ENCODE measurements at regions not wholly inside any gene's neighbourhood (a gene's known extent, or its start where the extent isn't known, plus 50 kb on each side); places are given as distances from the start of the nearest gene placed in this dataset.
A peak's percentile ranks its signal among the peaks of the same experiment; 100 is the strongest.
"Not testable (repeated sequence)": the region's sequence is repeated elsewhere in the genome, so short reads cannot be mapped to it uniquely, and the experiment has no call there.

DNA sequence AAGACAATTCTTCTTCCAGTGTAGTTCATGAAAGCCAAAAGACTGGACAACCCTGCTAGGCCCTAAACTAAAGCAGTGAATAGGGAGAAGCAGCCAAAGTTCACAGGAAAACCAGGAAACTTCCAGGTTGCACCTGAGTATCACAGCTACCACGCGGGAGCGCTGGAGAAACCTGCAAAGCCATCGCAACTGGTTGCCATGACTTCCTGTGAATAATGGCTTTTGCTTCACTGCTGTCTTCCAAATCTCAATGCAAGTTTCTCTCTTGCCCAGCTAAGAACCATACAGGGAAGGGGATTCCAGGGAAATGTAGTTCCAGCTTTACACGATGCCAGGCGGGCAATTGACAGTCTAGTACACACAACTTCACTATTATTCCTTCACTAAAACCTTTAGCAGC, 114.1 kb downstream of the GXYLT1 start:
- no peak overlapping the region for H3K9ac ChIP-seq (ENCODE audit: low read length)
- no peak overlapping the region for H3K27ac ChIP-seq (ENCODE audit: low read length)
- H3K9me3 ChIP-seq (ENCODE audit: control insufficient read depth, low read depth, low read length): no peaks in the 10 kb centered on the region
- no peaks in the 10 kb centered on the region for H3K4me1 ChIP-seq (ENCODE audit: control insufficient read depth, low read depth, low read length)
- H3K36me3 ChIP-seq (ENCODE audit: control insufficient read depth, low read depth, low read length): no peaks in the 10 kb centered on the region
- H3K4me3 ChIP-seq (ENCODE audit: low read length): no peak overlapping the region
- no peaks in the 10 kb centered on the region for H3K27me3 ChIP-seq (ENCODE audit: control insufficient read depth, insufficient read depth, low read length)

- no peak overlapping the region for H3K4me3 ChIP-seq (ENCODE audit: low read length)
Measured at GRCh38 chr12:42027546-42027945, 117.1 kb downstream of the GXYLT1 start.

GRCh38 chr12:42024495-42024830, 120.2 kb downstream of the GXYLT1 start:
- Histone ChIP-seq H3K9ac (ENCODE audit: low read length) (no peak overlapping the region), H3K9me3 (ENCODE audit: control insufficient read depth, low read depth, low read length) (no peaks in the 10 kb centered on the region), H3K4me1 (ENCODE audit: control insufficient read depth, low read depth, low read length) (peaks cover 3% of the 10 kb centered on the region), H3K36me3 (ENCODE audit: control insufficient read depth, low read depth, low read length) (no peaks in the 10 kb centered on the region), H3K27ac (ENCODE audit: low read length) (no peak overlapping the region), H3K4me3 (ENCODE audit: low read length) (no peak overlapping the region), H3K27me3 (ENCODE audit: control insufficient read depth, insufficient read depth, low read length) (peaks cover 11% of the 10 kb centered on the region)

More at GRCh38 chr12:42027546-42027945, 117.1 kb downstream of the GXYLT1 start:
- Histone ChIP-seq H3K27ac (ENCODE audit: low read length) (no peak overlapping the region), H3K9ac (ENCODE audit: low read length) (no peak overlapping the region), H3K4me1 (ENCODE audit: control insufficient read depth, low read depth, low read length) (peaks cover 3% of the 10 kb centered on the region), H3K27me3 (ENCODE audit: control insufficient read depth, insufficient read depth, low read length) (peaks cover 11% of the 10 kb centered on the region), H3K9me3 (ENCODE audit: control insufficient read depth, low read depth, low read length) (no peaks in the 10 kb centered on the region), H3K36me3 (ENCODE audit: control insufficient read depth, low read depth, low read length) (no peaks in the 10 kb centered on the region)

- H3K9me3 ChIP-seq (ENCODE audit: control insufficient read depth, low read depth, low read length): no peaks in the 10 kb centered on the region
- H3K27me3 ChIP-seq (ENCODE audit: control insufficient read depth, insufficient read depth, low read length): peaks cover 11% of the 10 kb centered on the region
- no peak overlapping the region for H3K9ac ChIP-seq (ENCODE audit: low read length)
- no peak overlapping the region for H3K27ac ChIP-seq (ENCODE audit: low read length)
- H3K4me3 ChIP-seq (ENCODE audit: low read length): peak overlapping the region; percentile 37
- H3K4me1 ChIP-seq (ENCODE audit: control insufficient read depth, low read depth, low read length): peaks cover 3% of the 10 kb centered on the region
- no peaks in the 10 kb centered on the region for H3K36me3 ChIP-seq (ENCODE audit: control insufficient read depth, low read depth, low read length)
Measured at GRCh38 chr12:42023733-42024494, 120.8 kb downstream of the GXYLT1 start.

DNA sequence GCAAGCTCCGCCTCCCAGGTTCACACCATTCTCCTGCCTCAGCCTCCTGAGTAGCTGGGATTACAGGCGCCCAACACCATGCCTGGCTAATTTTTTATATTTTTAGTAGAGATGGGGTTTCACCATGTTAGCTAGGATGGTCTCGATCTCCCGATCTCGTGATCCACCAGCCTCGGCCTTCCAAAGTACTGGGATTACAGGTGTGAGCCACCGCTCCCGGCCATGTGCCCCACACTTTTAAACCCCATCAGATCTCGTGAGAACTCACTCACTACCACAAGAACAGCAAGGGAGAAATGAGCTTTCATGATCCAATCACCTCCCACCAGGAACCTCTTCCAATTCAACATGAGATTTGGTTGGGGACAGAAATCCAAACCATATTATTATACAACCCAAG, 122.7 kb downstream of the GXYLT1 start:
- H3K4me3 ChIP-seq (ENCODE audit: low read length); H3K9ac ChIP-seq (ENCODE audit: low read length); H3K9me3 ChIP-seq (ENCODE audit: control insufficient read depth, low read depth, low read length); H3K4me1 ChIP-seq (ENCODE audit: control insufficient read depth, low read depth, low read length); H3K36me3 ChIP-seq (ENCODE audit: control insufficient read depth, low read depth, low read length); H3K27ac ChIP-seq (ENCODE audit: low read length): not testable (repeated sequence)
- H3K27me3 ChIP-seq (ENCODE audit: control insufficient read depth, insufficient read depth, low read length): peaks cover 11% of the 10 kb centered on the region

DNA sequence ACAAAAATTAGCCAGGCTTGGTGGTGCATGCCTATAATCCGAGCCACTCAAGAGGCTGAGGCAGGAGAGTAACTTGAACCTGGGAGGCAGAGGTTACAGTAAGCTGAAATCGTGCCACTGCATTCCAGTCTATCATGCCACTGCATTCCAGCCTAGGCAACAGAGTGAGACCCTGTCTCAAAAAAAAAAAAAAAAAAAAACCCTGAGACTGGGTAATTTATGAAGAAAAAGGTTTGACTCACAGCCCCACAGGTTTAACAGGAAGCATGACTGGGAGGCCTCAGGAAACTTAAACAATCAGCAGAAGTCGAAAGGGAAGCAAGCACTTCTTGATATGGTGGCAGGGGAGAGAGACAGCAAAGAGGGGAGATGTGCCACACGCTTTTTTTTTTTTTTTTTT, 123.2 kb downstream of the GXYLT1 start:
- H3K9ac ChIP-seq (ENCODE audit: low read length): no peak overlapping the region
- no peaks in the 10 kb centered on the region for H3K36me3 ChIP-seq (ENCODE audit: control insufficient read depth, low read depth, low read length)
- no peak overlapping the region for H3K27ac ChIP-seq (ENCODE audit: low read length)
- H3K9me3 ChIP-seq (ENCODE audit: control insufficient read depth, low read depth, low read length): no peaks in the 10 kb centered on the region
- H3K4me1 ChIP-seq (ENCODE audit: control insufficient read depth, low read depth, low read length): peaks cover 3% of the 10 kb centered on the region
- H3K4me3 ChIP-seq (ENCODE audit: low read length): no peak overlapping the region
- peaks cover 11% of the 10 kb centered on the region for H3K27me3 ChIP-seq (ENCODE audit: control insufficient read depth, insufficient read depth, low read length)

GRCh38 chr12:42020226-42020625, 124.4 kb downstream of the GXYLT1 start:
- Histone ChIP-seq H3K4me1 (ENCODE audit: control insufficient read depth, low read depth, low read length) (peaks cover 3% of the 10 kb centered on the region), H3K9ac (ENCODE audit: low read length) (no peak overlapping the region), H3K4me3 (ENCODE audit: low read length) (no peak overlapping the region), H3K27me3 (ENCODE audit: control insufficient read depth, insufficient read depth, low read length) (peaks cover 11% of the 10 kb centered on the region), H3K27ac (ENCODE audit: low read length) (no peak overlapping the region), H3K36me3 (ENCODE audit: control insufficient read depth, low read depth, low read length) (no peaks in the 10 kb centered on the region), H3K9me3 (ENCODE audit: control insufficient read depth, low read depth, low read length) (no peaks in the 10 kb centered on the region)

- H3K4me1 ChIP-seq (ENCODE audit: control insufficient read depth, low read depth, low read length): peaks cover 3% of the 10 kb centered on the region
- H3K27me3 ChIP-seq (ENCODE audit: control insufficient read depth, insufficient read depth, low read length): peaks cover 11% of the 10 kb centered on the region
- no peak overlapping the region for H3K4me3 ChIP-seq (ENCODE audit: low read length)
- no peaks in the 10 kb centered on the region for H3K36me3 ChIP-seq (ENCODE audit: control insufficient read depth, low read depth, low read length)
- H3K9me3 ChIP-seq (ENCODE audit: control insufficient read depth, low read depth, low read length): no peaks in the 10 kb centered on the region
- no peak overlapping the region for H3K27ac ChIP-seq (ENCODE audit: low read length)
- no peak overlapping the region for H3K9ac ChIP-seq (ENCODE audit: low read length)
Measured at GRCh38 chr12:42019746-42020145, 124.9 kb downstream of the GXYLT1 start.

DNA sequence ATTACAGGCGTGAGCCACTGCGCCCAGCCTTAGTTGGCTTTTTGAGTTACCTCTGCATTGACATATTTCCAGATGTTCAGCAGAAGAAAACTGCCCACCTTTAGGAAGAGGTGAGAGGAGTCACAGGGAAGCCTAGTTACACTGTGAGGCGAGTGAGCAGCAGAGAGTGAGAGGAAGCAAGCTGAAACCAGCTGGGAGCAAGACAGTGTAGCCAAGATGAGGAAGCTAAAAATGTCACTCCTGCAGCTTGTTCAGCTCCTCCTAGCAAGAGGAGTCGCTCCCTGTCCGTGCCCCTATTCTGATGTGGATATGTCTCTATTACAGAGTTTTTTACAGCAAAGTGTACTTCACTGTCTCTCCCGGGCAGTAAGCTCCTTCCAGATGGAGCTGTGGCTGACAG, 127.6 kb downstream of the GXYLT1 start:
- Histone ChIP-seq H3K4me3 (ENCODE audit: low read length) (no peak overlapping the region), H3K27ac (ENCODE audit: low read length) (no peak overlapping the region)

GRCh38 chr12:42015051-42015461, 129.6 kb downstream of the GXYLT1 start:
- no peaks in the 10 kb centered on the region for H3K4me1 ChIP-seq (ENCODE audit: control insufficient read depth, low read depth, low read length)
- no peak overlapping the region for H3K27ac ChIP-seq (ENCODE audit: low read length)
- no peak overlapping the region for H3K4me3 ChIP-seq (ENCODE audit: low read length)
- H3K36me3 ChIP-seq (ENCODE audit: control insufficient read depth, low read depth, low read length): no peaks in the 10 kb centered on the region
- H3K27me3 ChIP-seq (ENCODE audit: control insufficient read depth, insufficient read depth, low read length): no peaks in the 10 kb centered on the region
- no peaks in the 10 kb centered on the region for H3K9me3 ChIP-seq (ENCODE audit: control insufficient read depth, low read depth, low read length)
- no peak overlapping the region for H3K9ac ChIP-seq (ENCODE audit: low read length)

More for the DNA sequence above, 127.6 kb downstream of the GXYLT1 start:
- H3K36me3 ChIP-seq (ENCODE audit: control insufficient read depth, low read depth, low read length): no peaks in the 10 kb centered on the region
- H3K4me1 ChIP-seq (ENCODE audit: control insufficient read depth, low read depth, low read length): no peaks in the 10 kb centered on the region
- H3K9ac ChIP-seq (ENCODE audit: low read length): no peak overlapping the region
- no peaks in the 10 kb centered on the region for H3K27me3 ChIP-seq (ENCODE audit: control insufficient read depth, insufficient read depth, low read length)
- H3K9me3 ChIP-seq (ENCODE audit: control insufficient read depth, low read depth, low read length): no peaks in the 10 kb centered on the region

GRCh38 chr12:42012501-42012900, 132.2 kb downstream of the GXYLT1 start:
- not testable (repeated sequence) for H3K36me3 ChIP-seq (ENCODE audit: control insufficient read depth, low read depth, low read length); H3K4me1 ChIP-seq (ENCODE audit: control insufficient read depth, low read depth, low read length); H3K4me3 ChIP-seq (ENCODE audit: low read length); H3K9ac ChIP-seq (ENCODE audit: low read length); H3K27ac ChIP-seq (ENCODE audit: low read length); H3K9me3 ChIP-seq (ENCODE audit: control insufficient read depth, low read depth, low read length); H3K27me3 ChIP-seq (ENCODE audit: control insufficient read depth, insufficient read depth, low read length)

GRCh38 chr12:42010715-42011114, 134.0 kb downstream of the GXYLT1 start:
- no peaks in the 10 kb centered on the region for H3K27me3 ChIP-seq (ENCODE audit: control insufficient read depth, insufficient read depth, low read length)
- H3K4me3 ChIP-seq (ENCODE audit: low read length): no peak overlapping the region
- no peaks in the 10 kb centered on the region for H3K9me3 ChIP-seq (ENCODE audit: control insufficient read depth, low read depth, low read length)
- H3K9ac ChIP-seq (ENCODE audit: low read length): no peak overlapping the region
- H3K4me1 ChIP-seq (ENCODE audit: control insufficient read depth, low read depth, low read length): no peaks in the 10 kb centered on the region
- no peak overlapping the region for H3K27ac ChIP-seq (ENCODE audit: low read length)
- H3K36me3 ChIP-seq (ENCODE audit: control insufficient read depth, low read depth, low read length): no peaks in the 10 kb centered on the region
